ENCODE measurements at regions not wholly inside any gene's neighbourhood (a gene's known extent, or its start where the extent isn't known, plus 50 kb on each side); places are given as distances from the start of the nearest gene placed in this dataset.

- TF ChIP-seq REST (IDR thresholded peaks at IDR 0.05; ENCODE audit: insufficient read depth in 1 of 2, low read depth in 2 of 2, low read length in 1 of 2) (no peak), POLR2AphosphoS5 (IDR thresholded peaks at IDR 0.05; ENCODE audit: low read depth, low read length) (no peak), TCF7L2 (IDR thresholded peaks at IDR 0.05; ENCODE audit: low read depth, low read length) (no peak)
- Histone ChIP-seq H3K27me3 (ENCODE audit: control insufficient read depth, insufficient read depth, low read length) (no peaks in the 10 kb centered on the region), H3K4me1 (ENCODE audit: control insufficient read depth, insufficient read depth, low read length) (no peaks in the 10 kb centered on the region), H3K27ac (ENCODE audit: low read length) (no peak overlapping the region), H3K4me3 (ENCODE audit: low read depth in 2 of 2, low read length in 2 of 2) (no peak overlapping the region), H3K36me3 (ENCODE audit: control insufficient read depth, insufficient read depth, low read length) (no peaks in the 10 kb centered on the region), H3K9me3 (ENCODE audit: control insufficient read depth, insufficient read depth, low read depth, low read length) (no peaks in the 10 kb centered on the region)
- POLR2A ChIA-PET: no interaction called here
- no TSS peak for BruUV-seq (replicated peaks)
- intact Hi-C loops (cut with micrococcal nuclease; ENCODE audit: unreplicated experiment): no loop called here
- CTCF ChIA-PET: interaction anchor here (0.6 kb wide), 1 partner anchor 1402 kb away, joined by 4 read pairs; no protein-coding TSS in a partner anchor
- DNase-seq (ENCODE audit: low read depth, low spot score) (no peak), ATAC-seq (no peak)
- in situ Hi-C loops (cut with HindIII; ENCODE audit: low pct_unique_long_range_greater_than_20kb, low sequenced_read_pairs): no loop called here
Measured at GRCh38 chr18:27544206-27544605, 359.1 kb upstream of the CHST9 start.

DNA sequence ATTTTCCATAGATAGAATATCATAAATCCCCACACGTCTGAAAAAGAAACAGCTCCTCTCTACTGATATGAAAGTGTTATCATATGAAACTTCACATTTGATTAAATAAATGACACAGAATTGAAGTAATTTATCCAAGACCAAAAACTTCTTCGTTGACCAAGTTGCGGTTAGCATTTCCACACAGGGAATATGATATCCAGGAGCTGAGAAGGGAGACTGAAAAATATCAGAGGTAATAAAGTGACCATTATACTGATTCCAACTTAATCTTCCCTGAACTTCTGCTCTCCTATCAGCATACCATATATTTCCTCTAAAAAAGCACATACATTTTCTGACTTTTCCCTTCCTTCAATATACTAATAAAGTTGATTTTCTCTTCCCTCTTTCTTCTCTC, 356.2 kb upstream of the CHST9 start:
- no peak for TF ChIP-seq TCF7L2 (IDR thresholded peaks at IDR 0.05; ENCODE audit: low read depth, low read length)
- TF ChIP-seq CTCF (IDR thresholded peaks at IDR 0.05): no peak
- TF ChIP-seq REST (IDR thresholded peaks at IDR 0.05; ENCODE audit: insufficient read depth in 1 of 2, low read depth in 2 of 2, low read length in 1 of 2): no peak
- no peak for TF ChIP-seq POLR2AphosphoS5 (IDR thresholded peaks at IDR 0.05; ENCODE audit: low read depth, low read length)
- TF ChIP-seq SIN3A (IDR thresholded peaks at IDR 0.05; ENCODE audit: borderline replicate concordance, insufficient read depth, low read depth, low read length): no peak

More for the DNA sequence above, 356.2 kb upstream of the CHST9 start:
- H3K36me3 ChIP-seq (ENCODE audit: control insufficient read depth, insufficient read depth, low read length): no peaks in the 10 kb centered on the region
- H3K4me1 ChIP-seq (ENCODE audit: control insufficient read depth, insufficient read depth, low read length): no peaks in the 10 kb centered on the region
- H3K9me3 ChIP-seq (ENCODE audit: control insufficient read depth, insufficient read depth, low read depth, low read length): no peaks in the 10 kb centered on the region
- ATAC-seq (no peak), DNase-seq (ENCODE audit: low read depth, low spot score) (no peak)
- ChIA-PET POLR2A (no interaction called here), CTCF (no interaction called here)
- intact Hi-C loops (cut with micrococcal nuclease; ENCODE audit: unreplicated experiment) (no loop called here), in situ Hi-C loops (cut with HindIII; ENCODE audit: low pct_unique_long_range_greater_than_20kb, low sequenced_read_pairs) (no loop called here)
- BruUV-seq (replicated peaks): no TSS peak
- no peak overlapping the region for H3K27ac ChIP-seq (ENCODE audit: low read length)
- H3K4me3 ChIP-seq (ENCODE audit: low read depth in 2 of 2, low read length in 2 of 2): no peak overlapping the region
- no peaks in the 10 kb centered on the region for H3K27me3 ChIP-seq (ENCODE audit: control insufficient read depth, insufficient read depth, low read length)

Measured in Panc1 (cell line).